ENCODE measurements at regions not wholly inside any gene's neighbourhood (a gene's known extent, or its start where the extent isn't known, plus 50 kb on each side); places are given as distances from the start of the nearest gene placed in this dataset.

GRCh38 chr4:159871141-159871540, 768.3 kb downstream of the RAPGEF2 start:
- no peak for DNase-seq (ENCODE audit: low read depth)

DNA sequence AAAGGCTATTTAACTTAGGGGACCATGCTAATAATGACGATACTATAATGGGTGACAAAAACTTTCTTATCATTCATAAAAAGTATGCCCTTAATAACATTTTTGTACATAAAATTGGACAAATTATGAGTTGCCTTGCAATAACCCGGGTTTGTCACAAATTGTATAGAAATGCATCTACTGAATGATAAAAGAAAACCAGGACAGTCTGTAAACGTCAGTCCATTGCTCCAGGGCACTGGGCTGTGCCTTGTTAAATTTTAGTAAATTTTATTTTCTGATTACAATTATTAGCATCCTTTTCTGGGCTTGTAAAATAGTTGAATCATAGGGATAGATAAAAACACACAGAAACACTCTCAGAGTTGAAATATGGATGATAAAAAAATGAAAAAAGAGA, 778.3 kb downstream of the RAPGEF2 start:
- TF ChIP-seq, protein P1, sequence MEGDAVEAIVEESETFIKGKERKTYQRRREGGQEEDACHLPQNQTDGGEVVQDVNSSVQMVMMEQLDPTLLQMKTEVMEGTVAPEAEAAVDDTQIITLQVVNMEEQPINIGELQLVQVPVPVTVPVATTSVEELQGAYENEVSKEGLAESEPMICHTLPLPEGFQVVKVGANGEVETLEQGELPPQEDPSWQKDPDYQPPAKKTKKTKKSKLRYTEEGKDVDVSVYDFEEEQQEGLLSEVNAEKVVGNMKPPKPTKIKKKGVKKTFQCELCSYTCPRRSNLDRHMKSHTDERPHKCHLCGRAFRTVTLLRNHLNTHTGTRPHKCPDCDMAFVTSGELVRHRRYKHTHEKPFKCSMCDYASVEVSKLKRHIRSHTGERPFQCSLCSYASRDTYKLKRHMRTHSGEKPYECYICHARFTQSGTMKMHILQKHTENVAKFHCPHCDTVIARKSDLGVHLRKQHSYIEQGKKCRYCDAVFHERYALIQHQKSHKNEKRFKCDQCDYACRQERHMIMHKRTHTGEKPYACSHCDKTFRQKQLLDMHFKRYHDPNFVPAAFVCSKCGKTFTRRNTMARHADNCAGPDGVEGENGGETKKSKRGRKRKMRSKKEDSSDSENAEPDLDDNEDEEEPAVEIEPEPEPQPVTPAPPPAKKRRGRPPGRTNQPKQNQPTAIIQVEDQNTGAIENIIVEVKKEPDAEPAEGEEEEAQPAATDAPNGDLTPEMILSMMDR (IDR thresholded peaks at IDR 0.05; ENCODE audit: low read depth, low read length, missing control alignments): no peak
- H3K4me3 ChIP-seq (ENCODE audit: low read depth, low read length): no peak overlapping the region
- no peak for DNase-seq (ENCODE audit: low read depth)

More at GRCh38 chr4:159871141-159871540, 768.3 kb downstream of the RAPGEF2 start:
- TF ChIP-seq, protein P1 (IDR thresholded peaks at IDR 0.05; ENCODE audit: low read depth, low read length, missing control alignments): no peak
- H3K4me3 ChIP-seq (ENCODE audit: low read depth, low read length): no peak overlapping the region

DNA sequence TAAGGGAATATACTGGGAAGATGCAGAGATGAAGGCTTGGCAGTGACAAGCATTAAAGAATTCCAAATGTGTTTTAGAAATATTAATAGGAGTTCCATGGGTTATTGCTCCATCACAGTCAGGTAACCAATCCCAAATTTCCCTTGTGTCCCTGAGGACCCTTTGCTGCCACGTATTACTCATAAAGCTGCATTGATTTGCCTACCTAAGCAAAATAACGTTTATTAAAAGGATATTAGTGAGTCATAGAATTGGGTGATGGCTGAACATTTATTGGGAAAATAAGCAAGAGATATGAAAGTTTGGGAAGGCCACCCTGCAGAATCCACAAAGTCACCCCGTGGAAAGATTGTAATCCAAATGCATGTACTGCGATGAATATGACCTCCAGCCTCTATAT, 782.1 kb downstream of the RAPGEF2 start:
- TF ChIP-seq, protein P1 (IDR thresholded peaks at IDR 0.05; ENCODE audit: low read depth, low read length, missing control alignments): no peak
- H3K4me3 ChIP-seq (ENCODE audit: low read depth, low read length): no peak overlapping the region
- no peak for DNase-seq (ENCODE audit: low read depth)

GRCh38 chr4:159899596-159899995, 796.7 kb downstream of the RAPGEF2 start:
- H3K4me3 ChIP-seq (ENCODE audit: low read depth, low read length): no peak overlapping the region
- DNase-seq (ENCODE audit: low read depth): no peak
- TF ChIP-seq, protein P1 (IDR thresholded peaks at IDR 0.05; ENCODE audit: low read depth, low read length, missing control alignments): no peak

GRCh38 chr4:159900562-159900961, 797.7 kb downstream of the RAPGEF2 start:
- no peak overlapping the region for H3K4me3 ChIP-seq (ENCODE audit: low read depth, low read length)
- no peak for DNase-seq (ENCODE audit: low read depth)
- TF ChIP-seq, protein P1 (IDR thresholded peaks at IDR 0.05; ENCODE audit: low read depth, low read length, missing control alignments): no peak

GRCh38 chr4:159902648-159903047, 799.8 kb downstream of the RAPGEF2 start:
- no peak overlapping the region for H3K4me3 ChIP-seq (ENCODE audit: low read depth, low read length)
- DNase-seq (ENCODE audit: low read depth): no peak
- TF ChIP-seq, protein P1 (IDR thresholded peaks at IDR 0.05; ENCODE audit: low read depth, low read length, missing control alignments): no peak

- TF ChIP-seq, protein P1 (IDR thresholded peaks at IDR 0.05; ENCODE audit: low read depth, low read length, missing control alignments): no peak
- no peak for DNase-seq (ENCODE audit: low read depth)
- H3K4me3 ChIP-seq (ENCODE audit: low read depth, low read length): no peak overlapping the region
These were observed 802.0 kb downstream of the RAPGEF2 start for GRCh38 chr4:159904906-159905305.
